ENCODE measurements at regions not wholly inside any gene's neighbourhood (a gene's known extent, or its start where the extent isn't known, plus 50 kb on each side); places are given as distances from the start of the nearest gene placed in this dataset.

- no peak overlapping the region for H4K8ac ChIP-seq (ENCODE audit: low read length)
- no peak overlapping the region for H3K4me2 ChIP-seq (ENCODE audit: low read length, poor library complexity, severe bottlenecking)
- no peak overlapping the region for H2BK12ac ChIP-seq (ENCODE audit: low read length in 2 of 2)
- H3K36me3 ChIP-seq (ENCODE audit: control insufficient read depth in 1 of 2, insufficient read depth in 2 of 2, low read depth in 1 of 2, low read length in 2 of 2): no peaks in the 10 kb centered on the region
- no peak overlapping the region for H3K18ac ChIP-seq (ENCODE audit: low read depth in 1 of 2, low read length in 2 of 2)
- H3K14ac ChIP-seq (ENCODE audit: low read length in 2 of 2): no peak overlapping the region
- no peak overlapping the region for H2AK5ac ChIP-seq (ENCODE audit: low read length, severe bottlenecking)
- H2BK5ac ChIP-seq (ENCODE audit: low read depth, low read length, poor library complexity, severe bottlenecking): no peak overlapping the region
- H3K79me1 ChIP-seq (replicated peaks; ENCODE audit: low read length, poor library complexity, severe bottlenecking): no peaks in the 10 kb centered on the region
- no peaks in the 10 kb centered on the region for H3K4me1 ChIP-seq (ENCODE audit: control insufficient read depth, insufficient read depth, low read depth, low read length)
- 73% methylated on average over 3 of the region's 3 CpGs for WGBS
- H3K9ac ChIP-seq (ENCODE audit: low read length): no peak overlapping the region
- H3K27me3 ChIP-seq (ENCODE audit: control insufficient read depth in 1 of 2, insufficient read depth in 1 of 2, low read length in 2 of 2): no peaks in the 10 kb centered on the region
- peak; percentile 55 for DNase-seq
- H2AFZ ChIP-seq (ENCODE audit: low read depth, low read length): no peak overlapping the region
- H3K4ac ChIP-seq (ENCODE audit: low read depth in 1 of 2, low read length in 2 of 2): no peak overlapping the region
- no peak overlapping the region for H3K4me3 ChIP-seq (ENCODE audit: insufficient read depth in 1 of 2, low read depth in 1 of 2, low read length in 2 of 2)
- H4K91ac ChIP-seq (ENCODE audit: low read length): no peak overlapping the region
- no peaks in the 10 kb centered on the region for H3K9me3 ChIP-seq (ENCODE audit: control insufficient read depth, low read length)
- H3K27ac ChIP-seq (ENCODE audit: low read length, poor library complexity, severe bottlenecking): no peak overlapping the region
- no peak overlapping the region for H3K23ac ChIP-seq (ENCODE audit: low read length in 2 of 2)
- H2BK120ac ChIP-seq (ENCODE audit: low read depth, low read length): no peak overlapping the region
- H2BK15ac ChIP-seq (ENCODE audit: low read depth, poor library complexity, severe bottlenecking): no peak overlapping the region
Measured at GRCh38 chr2:186917866-186918265, 68.9 kb upstream of the ZSWIM2 start.

- H3K9me3 ChIP-seq (ENCODE audit: control insufficient read depth, low read length): no peaks in the 10 kb centered on the region
- WGBS: 66% methylated on average over 5 of the region's 5 CpGs
- no peak for DNase-seq
- H3K79me1 ChIP-seq (replicated peaks; ENCODE audit: low read length, poor library complexity, severe bottlenecking): no peaks in the 10 kb centered on the region
- no peak overlapping the region for H3K4me2 ChIP-seq (ENCODE audit: low read length, poor library complexity, severe bottlenecking)
- no peak overlapping the region for H2AK5ac ChIP-seq (ENCODE audit: low read length, severe bottlenecking)
- no peaks in the 10 kb centered on the region for H3K4me1 ChIP-seq (ENCODE audit: control insufficient read depth, insufficient read depth, low read depth, low read length)
- no peak overlapping the region for H2BK120ac ChIP-seq (ENCODE audit: low read depth, low read length)
- no peak overlapping the region for H3K27ac ChIP-seq (ENCODE audit: low read length, poor library complexity, severe bottlenecking)
- H3K4ac ChIP-seq (ENCODE audit: low read depth in 1 of 2, low read length in 2 of 2): no peak overlapping the region
- no peak overlapping the region for H2AFZ ChIP-seq (ENCODE audit: low read depth, low read length)
- H2BK5ac ChIP-seq (ENCODE audit: low read depth, low read length, poor library complexity, severe bottlenecking): no peak overlapping the region
- H2BK15ac ChIP-seq (ENCODE audit: low read depth, poor library complexity, severe bottlenecking): no peak overlapping the region
- H4K8ac ChIP-seq (ENCODE audit: low read length): no peak overlapping the region
- H3K27me3 ChIP-seq (ENCODE audit: control insufficient read depth in 1 of 2, insufficient read depth in 1 of 2, low read length in 2 of 2): no peaks in the 10 kb centered on the region
- no peak overlapping the region for H2BK12ac ChIP-seq (ENCODE audit: low read length in 2 of 2)
- no peaks in the 10 kb centered on the region for H3K36me3 ChIP-seq (ENCODE audit: control insufficient read depth in 1 of 2, insufficient read depth in 2 of 2, low read depth in 1 of 2, low read length in 2 of 2)
- H3K18ac ChIP-seq (ENCODE audit: low read depth in 1 of 2, low read length in 2 of 2): no peak overlapping the region
- H3K23ac ChIP-seq (ENCODE audit: low read length in 2 of 2): no peak overlapping the region
- no peak overlapping the region for H3K4me3 ChIP-seq (ENCODE audit: insufficient read depth in 1 of 2, low read depth in 1 of 2, low read length in 2 of 2)
- no peak overlapping the region for H3K9ac ChIP-seq (ENCODE audit: low read length)
- H4K91ac ChIP-seq (ENCODE audit: low read length): no peak overlapping the region
- H3K14ac ChIP-seq (ENCODE audit: low read length in 2 of 2): no peak overlapping the region
Measured at GRCh38 chr2:186913870-186914269, 64.9 kb upstream of the ZSWIM2 start.

- Histone ChIP-seq H2AFZ (ENCODE audit: low read depth, low read length) (no peak overlapping the region), H2BK12ac (ENCODE audit: low read length in 2 of 2) (no peak overlapping the region), H2AK5ac (ENCODE audit: low read length, severe bottlenecking) (no peak overlapping the region), H3K4me3 (ENCODE audit: insufficient read depth in 1 of 2, low read depth in 1 of 2, low read length in 2 of 2) (no peak overlapping the region), H4K91ac (ENCODE audit: low read length) (no peak overlapping the region), H3K23ac (ENCODE audit: low read length in 2 of 2) (no peak overlapping the region), H3K14ac (ENCODE audit: low read length in 2 of 2) (no peak overlapping the region), H3K4me2 (ENCODE audit: low read length, poor library complexity, severe bottlenecking) (no peak overlapping the region), H4K8ac (ENCODE audit: low read length) (no peak overlapping the region), H3K9me3 (ENCODE audit: control insufficient read depth, low read length) (no peaks in the 10 kb centered on the region), H3K9ac (ENCODE audit: low read length) (no peak overlapping the region), H3K4ac (ENCODE audit: low read depth in 1 of 2, low read length in 2 of 2) (no peak overlapping the region), H2BK5ac (ENCODE audit: low read depth, low read length, poor library complexity, severe bottlenecking) (no peak overlapping the region), H3K27me3 (ENCODE audit: control insufficient read depth in 1 of 2, insufficient read depth in 1 of 2, low read length in 2 of 2) (no peaks in the 10 kb centered on the region), H3K27ac (ENCODE audit: low read length, poor library complexity, severe bottlenecking) (no peak overlapping the region), H2BK120ac (ENCODE audit: low read depth, low read length) (no peak overlapping the region), H3K79me1 (replicated peaks; ENCODE audit: low read length, poor library complexity, severe bottlenecking) (no peaks in the 10 kb centered on the region), H3K36me3 (ENCODE audit: control insufficient read depth in 1 of 2, insufficient read depth in 2 of 2, low read depth in 1 of 2, low read length in 2 of 2) (no peaks in the 10 kb centered on the region), H3K4me1 (ENCODE audit: control insufficient read depth, insufficient read depth, low read depth, low read length) (no peaks in the 10 kb centered on the region), H2BK15ac (ENCODE audit: low read depth, poor library complexity, severe bottlenecking) (no peak overlapping the region), H3K18ac (ENCODE audit: low read depth in 1 of 2, low read length in 2 of 2) (no peak overlapping the region)
- 70% methylated on average over 2 of the region's 2 CpGs for WGBS
- DNase-seq: no peak
Measured at GRCh38 chr2:186912979-186913378, 64.0 kb upstream of the ZSWIM2 start.

GRCh38 chr2:186911551-186912085, 62.6 kb upstream of the ZSWIM2 start:
- H3K27ac ChIP-seq (ENCODE audit: low read length, poor library complexity, severe bottlenecking): no peak overlapping the region
- H3K4me2 ChIP-seq (ENCODE audit: low read length, poor library complexity, severe bottlenecking): no peak overlapping the region
- no peaks in the 10 kb centered on the region for H3K36me3 ChIP-seq (ENCODE audit: control insufficient read depth in 1 of 2, insufficient read depth in 2 of 2, low read depth in 1 of 2, low read length in 2 of 2)
- no peak overlapping the region for H2BK120ac ChIP-seq (ENCODE audit: low read depth, low read length)
- no peak overlapping the region for H3K9ac ChIP-seq (ENCODE audit: low read length)
- no peaks in the 10 kb centered on the region for H3K9me3 ChIP-seq (ENCODE audit: control insufficient read depth, low read length)
- no peak overlapping the region for H2BK12ac ChIP-seq (ENCODE audit: low read length in 2 of 2)
- H3K23ac ChIP-seq (ENCODE audit: low read length in 2 of 2): no peak overlapping the region
- peak overlapping the region in 1 of 2 experiments; percentile 18 for H3K18ac ChIP-seq (ENCODE audit: low read depth in 1 of 2, low read length in 2 of 2)
- no peak overlapping the region for H2AK5ac ChIP-seq (ENCODE audit: low read length, severe bottlenecking)
- no peak for DNase-seq
- no peak overlapping the region for H3K4me3 ChIP-seq (ENCODE audit: insufficient read depth in 1 of 2, low read depth in 1 of 2, low read length in 2 of 2)
- no peaks in the 10 kb centered on the region for H3K27me3 ChIP-seq (ENCODE audit: control insufficient read depth in 1 of 2, insufficient read depth in 1 of 2, low read length in 2 of 2)
- H4K91ac ChIP-seq (ENCODE audit: low read length): no peak overlapping the region
- 85% methylated on average over 7 of the region's 8 CpGs for WGBS
- H3K79me1 ChIP-seq (replicated peaks; ENCODE audit: low read length, poor library complexity, severe bottlenecking): no peaks in the 10 kb centered on the region
- no peak overlapping the region for H4K8ac ChIP-seq (ENCODE audit: low read length)
- H2BK15ac ChIP-seq (ENCODE audit: low read depth, poor library complexity, severe bottlenecking): no peak overlapping the region
- no peak overlapping the region for H3K4ac ChIP-seq (ENCODE audit: low read depth in 1 of 2, low read length in 2 of 2)
- no peaks in the 10 kb centered on the region for H3K4me1 ChIP-seq (ENCODE audit: control insufficient read depth, insufficient read depth, low read depth, low read length)
- no peak overlapping the region for H2AFZ ChIP-seq (ENCODE audit: low read depth, low read length)
- H2BK5ac ChIP-seq (ENCODE audit: low read depth, low read length, poor library complexity, severe bottlenecking): no peak overlapping the region
- peak overlapping the region in 1 of 2 experiments; percentile 59 for H3K14ac ChIP-seq (ENCODE audit: low read length in 2 of 2)
